NCI-H1694 treated with DMSO at 0.1 percent for 48 hours (cell line): ENCODE measurements at regions not wholly inside any gene's neighbourhood (a gene's known extent, or its start where the extent isn't known, plus 50 kb on each side); places are given as distances from the start of the nearest gene placed in this dataset.
A peak's percentile ranks its signal among the peaks of the same experiment; 100 is the strongest.

Source experiments
- DNase-seq: peaks from one replicate; lab custom pipeline; 2025; lab: John Stamatoyannopoulos, UW

DNA sequence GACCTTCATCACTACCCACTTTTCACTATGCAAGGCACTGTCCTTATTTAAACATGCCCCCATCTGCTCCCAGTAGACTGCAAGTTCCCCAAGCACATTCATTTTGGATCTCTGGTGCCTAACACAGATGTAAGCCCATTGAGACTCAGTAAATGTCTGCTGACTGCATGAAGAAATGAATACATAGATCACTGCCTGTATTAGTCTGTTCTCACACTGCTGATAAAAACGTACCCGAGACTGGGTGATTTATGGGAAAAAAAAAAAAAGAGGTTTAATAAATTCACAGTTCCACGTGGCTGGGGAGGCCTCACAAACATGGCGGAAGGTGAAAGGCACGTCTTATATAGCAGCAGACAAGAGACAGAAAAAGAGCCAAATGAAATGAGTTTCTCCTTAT is 204.9 kb downstream of the ATG4C start:
- no peak for DNase-seq

DNA sequence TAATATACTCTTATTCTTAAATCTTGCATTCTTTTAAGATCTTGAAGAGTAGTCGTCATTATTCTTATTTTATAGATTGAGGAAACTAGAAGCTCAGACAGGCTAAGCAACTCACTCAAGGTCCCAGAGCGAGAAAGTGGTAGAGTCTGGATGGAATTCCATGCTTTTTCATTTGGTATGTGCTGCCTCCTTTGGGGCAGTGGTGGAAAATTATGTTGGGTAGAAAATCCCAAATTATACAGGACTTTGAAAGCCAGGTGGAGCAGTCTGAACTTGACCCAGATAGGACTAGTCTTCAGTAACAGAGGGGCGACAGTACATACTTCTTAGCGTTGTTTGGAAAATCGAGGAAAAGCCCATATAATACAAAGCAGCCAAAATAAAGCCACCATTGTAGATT is 205.6 kb downstream of the ATG4C start:
- peak; percentile 26 for DNase-seq

GRCh38 chr1:62991152-62991551 is 207.2 kb downstream of the ATG4C start:
- no peak for DNase-seq

- DNase-seq: no peak
Measured at GRCh38 chr1:62993844-62994243, 209.9 kb downstream of the ATG4C start.

DNA sequence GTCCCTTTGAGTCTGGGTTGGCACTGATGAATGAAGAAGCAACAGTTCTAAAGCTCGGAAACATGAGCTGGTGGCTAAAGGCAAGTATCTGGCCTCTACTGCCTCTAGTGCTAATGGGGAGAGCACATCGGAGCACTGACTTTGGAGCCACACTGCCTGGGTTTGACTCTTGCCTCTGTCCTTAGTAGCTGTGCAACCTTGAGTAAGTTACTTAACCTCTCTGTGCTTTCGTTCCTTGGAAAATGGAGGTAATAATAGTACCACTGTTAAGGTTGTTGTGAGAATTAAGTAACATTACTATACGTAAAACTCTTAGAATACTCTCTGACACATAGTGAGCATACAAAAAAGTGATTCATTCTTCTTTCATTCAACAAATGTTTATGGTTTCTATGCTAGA is 211.2 kb downstream of the ATG4C start:
- no peak for DNase-seq

- no peak for DNase-seq
Measured at GRCh38 chr1:62997884-62998283, 214.0 kb downstream of the ATG4C start.

GRCh38 chr1:62998845-62999649 is 215.1 kb downstream of the ATG4C start:
- DNase-seq: no peak

DNA sequence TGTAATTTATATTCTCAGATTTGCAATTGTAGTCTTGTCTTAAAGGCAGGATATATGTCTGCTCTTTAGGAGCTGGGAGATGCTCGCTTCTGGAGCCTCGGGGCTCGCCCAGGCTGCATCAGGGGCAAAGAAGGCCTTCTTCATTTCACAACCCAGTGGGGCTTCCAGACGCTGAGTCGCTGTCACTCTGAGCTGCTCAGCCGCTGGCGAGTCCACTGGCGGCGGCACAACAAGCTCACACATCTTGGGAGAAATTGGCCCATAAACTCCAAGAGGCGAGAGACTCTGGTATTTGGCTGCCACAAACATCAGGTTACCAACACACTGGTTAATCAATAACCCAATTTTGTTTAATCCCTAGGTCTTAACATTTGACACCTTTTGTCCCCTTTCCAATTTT is 216.6 kb downstream of the ATG4C start:
- DNase-seq: no peak

GRCh38 chr1:63004868-63005267 is 220.9 kb downstream of the ATG4C start:
- peak; percentile 9 for DNase-seq

- DNase-seq: no peak
Measured at GRCh38 chr1:63005812-63006211, 221.9 kb downstream of the ATG4C start.

- DNase-seq: no peak
Measured at GRCh38 chr1:63009421-63009820, 225.5 kb downstream of the ATG4C start.

- DNase-seq: no peak
Measured at GRCh38 chr1:63010913-63011660, 227.2 kb downstream of the ATG4C start.

GRCh38 chr1:63012339-63012738 is 228.4 kb downstream of the ATG4C start:
- DNase-seq: no peak

- DNase-seq: no peak
Measured at GRCh38 chr1:63014267-63014666, 230.3 kb downstream of the ATG4C start.

GRCh38 chr1:63022319-63022718 is 238.4 kb downstream of the ATG4C start:
- no peak for DNase-seq

GRCh38 chr1:63023171-63023570 is 239.2 kb downstream of the ATG4C start:
- DNase-seq: no peak

DNA sequence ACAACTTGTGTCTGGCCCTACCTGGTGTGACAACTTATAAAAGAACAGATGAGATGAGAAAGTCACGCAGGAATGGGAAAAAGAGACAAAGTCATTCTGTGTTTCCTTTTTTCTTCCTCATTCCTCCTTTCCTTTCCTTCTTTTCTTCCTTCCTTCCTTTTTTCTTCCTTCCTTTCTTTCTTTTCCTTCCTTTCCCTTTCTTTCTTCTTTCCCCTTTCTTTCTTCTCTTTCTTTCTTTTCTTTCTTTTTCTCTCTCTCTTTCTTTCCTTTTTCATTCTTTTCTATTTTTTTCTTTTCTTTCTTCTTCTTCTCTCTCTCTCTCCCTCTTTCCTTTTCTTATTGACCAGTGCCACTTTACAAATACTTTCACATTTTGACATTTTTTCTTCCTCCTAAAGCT is 239.7 kb downstream of the ATG4C start:
- no peak for DNase-seq

DNA sequence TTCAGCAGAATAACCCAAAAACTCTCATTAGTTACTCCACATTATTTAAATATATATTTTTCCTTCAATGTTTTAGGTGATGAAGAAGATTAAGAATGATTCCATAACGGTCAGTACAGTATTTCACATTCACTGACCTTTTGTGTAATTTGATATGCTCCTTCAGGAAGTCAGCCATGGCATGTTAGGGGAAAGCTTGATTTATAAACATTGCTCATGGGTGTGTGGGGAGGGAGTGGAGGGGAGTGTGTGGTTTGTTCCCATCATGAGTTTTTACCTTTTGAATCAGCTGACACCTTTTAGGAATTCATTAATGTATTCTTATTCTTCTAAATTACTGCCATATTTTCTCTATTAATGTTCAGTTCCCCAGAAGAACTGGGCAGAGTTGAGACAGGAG is 240.2 kb downstream of the ATG4C start:
- no peak for DNase-seq

- no peak for DNase-seq
Measured at GRCh38 chr1:63027176-63027575, 243.2 kb downstream of the ATG4C start.

GRCh38 chr1:63032171-63032570 is 248.2 kb downstream of the ATG4C start:
- no peak for DNase-seq

DNA sequence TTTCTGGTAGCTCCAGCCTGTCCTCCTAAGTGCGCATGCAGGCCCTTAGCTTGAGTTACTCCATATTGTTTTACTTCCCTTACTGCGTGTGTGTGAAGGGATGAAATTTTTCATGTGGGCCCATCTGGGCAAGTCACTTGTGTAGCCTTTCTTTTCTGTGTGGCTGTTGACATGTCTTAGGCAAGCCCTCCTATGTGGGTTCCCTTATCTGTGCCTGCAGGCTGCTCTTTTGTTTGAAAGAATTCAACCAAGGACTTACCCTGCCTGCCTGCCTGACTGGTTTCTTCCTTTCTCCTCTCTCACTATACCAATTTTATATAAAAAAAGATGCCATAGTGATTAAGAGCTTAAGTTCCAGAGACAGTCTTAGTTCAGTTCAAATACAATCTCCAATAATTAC is 249.3 kb downstream of the ATG4C start:
- no peak for DNase-seq

DNA sequence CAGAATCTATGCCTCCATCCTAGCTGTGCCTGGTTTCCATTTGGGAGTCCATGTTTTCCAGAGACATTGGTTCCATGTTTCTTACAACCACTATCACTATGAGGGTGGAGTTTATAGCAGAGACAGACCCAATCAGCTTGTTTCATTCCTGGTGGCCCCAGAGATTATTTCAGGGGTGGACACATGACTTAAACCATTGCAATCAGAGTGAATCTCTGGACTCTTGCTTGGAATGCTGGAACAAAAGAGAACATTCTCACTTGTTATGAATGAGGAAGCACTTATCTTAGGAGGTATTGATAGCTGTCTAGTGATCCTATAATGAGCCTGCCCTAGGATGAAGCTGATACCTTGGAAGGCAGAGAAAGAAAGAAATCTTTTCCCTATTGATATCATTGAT is 250.3 kb downstream of the ATG4C start:
- no peak for DNase-seq

DNA sequence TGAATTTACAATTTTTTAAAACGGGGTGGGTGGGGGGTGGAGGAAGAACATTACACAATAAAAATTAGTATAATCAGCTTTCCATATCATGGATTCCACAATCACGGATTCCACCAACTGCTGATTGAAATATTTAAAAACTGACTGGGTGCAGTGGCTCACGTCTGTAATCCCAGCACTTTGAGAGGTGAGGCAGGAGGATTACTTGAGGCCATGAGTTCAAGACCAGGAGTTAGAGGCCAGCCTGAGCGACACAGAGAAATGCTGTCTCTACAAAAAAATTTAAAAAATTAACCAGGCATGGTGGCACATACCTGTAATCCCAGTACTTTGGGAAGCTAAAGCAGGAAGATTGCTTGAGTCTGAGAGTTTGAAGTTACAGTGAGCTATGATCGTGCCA is 254.7 kb downstream of the ATG4C start:
- no peak for DNase-seq

DNA sequence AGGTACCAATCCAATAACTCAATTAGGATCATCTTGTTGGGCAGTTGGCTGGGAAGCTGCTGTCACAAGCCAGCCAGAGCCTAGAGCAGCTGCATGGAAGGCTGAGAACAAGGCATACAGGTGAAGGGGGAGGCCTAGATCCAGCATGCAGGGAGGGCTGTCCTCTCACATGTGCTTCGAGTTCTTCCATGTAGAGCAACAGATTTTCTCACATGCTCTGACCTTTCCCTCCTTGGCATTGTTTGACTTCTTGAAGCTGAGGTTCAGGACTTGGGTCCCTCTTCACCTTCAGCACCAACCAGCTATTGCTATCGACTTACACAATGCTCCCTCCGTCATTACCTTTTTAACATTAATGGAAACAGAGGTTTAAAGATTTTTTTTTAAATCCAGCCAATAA is 257.7 kb downstream of the ATG4C start:
- no peak for DNase-seq
